NCI-H774 (cell line): ENCODE measurements at regions not wholly inside any gene's neighbourhood (a gene's known extent, or its start where the extent isn't known, plus 50 kb on each side); places are given as distances from the start of the nearest gene placed in this dataset.
"Not testable (repeated sequence)": the region's sequence is repeated elsewhere in the genome, so short reads cannot be mapped to it uniquely, and the experiment has no call there.

Experiments
- DNase-seq: peaks from one replicate; lab custom pipeline; 2025; lab: John Stamatoyannopoulos, UW

GRCh38 chr15:28789401-28790114 is 58.9 kb downstream of the GOLGA6L7 start:
- peak; percentile 52 for DNase-seq

GRCh38 chr15:28788649-28789400 is 59.6 kb downstream of the GOLGA6L7 start:
- not testable (repeated sequence) for DNase-seq

- DNase-seq = not testable (repeated sequence)
Observed at GRCh38 chr15:28788176-28788575, 60.3 kb downstream of the GOLGA6L7 start.

- DNase-seq = no peak
Observed at GRCh38 chr15:28786521-28786920, 61.9 kb downstream of the GOLGA6L7 start.

GRCh38 chr15:28784347-28785163 is 63.9 kb downstream of the GOLGA6L7 start:
- DNase-seq = not testable (repeated sequence)

- DNase-seq = no peak
Observed at GRCh38 chr15:28783873-28784272, 64.6 kb downstream of the GOLGA6L7 start.

GRCh38 chr15:28783466-28783865 is 65.0 kb downstream of the GOLGA6L7 start:
- no peak for DNase-seq

GRCh38 chr15:28778397-28778796 is 66.2 kb upstream of the GOLGA8M start:
- DNase-seq = not testable (repeated sequence)

GRCh38 chr15:28772857-28773256 is 60.6 kb upstream of the GOLGA8M start:
- not testable (repeated sequence) for DNase-seq
